Activated CD8-positive, alpha-beta T cell treated with anti-CD3 and anti-CD28 coated beads for 36 hours (primary cell): ENCODE measurements at regions not wholly inside any gene's neighbourhood (a gene's known extent, or its start where the extent isn't known, plus 50 kb on each side); places are given as distances from the start of the nearest gene placed in this dataset.

Source experiments
- ATAC-seq: fragments of 200-7000 bp; cut with Tn5 transposase; one replicate; pipeline ENCODE4 v1.10.0; 2021; ENCODE audit warnings: mild to moderate bottlenecking, moderate library complexity
- CTCF ChIA-PET: fragments of 350-600 bp; sonication (Branson Sonifier 250); formaldehyde crosslinking; loops from one replicate; lab custom pipeline; 2021; ENCODE audit warnings: antibody characterized with exemption; lab: Charles Lee
- POLR2A ChIA-PET: fragments of 350-600 bp; sonication (Branson Sonifier 250); formaldehyde crosslinking; loops from one replicate; lab custom pipeline; 2021; ENCODE audit warnings: antibody characterized with exemption; lab: Charles Lee
- DNase-seq: peaks from one replicate; pipeline ENCODE4 v3.0.0-alpha.2; 2020
- H3K27ac Mint-ChIP-seq: one replicate; pipeline ENCODE4 v1.8.0; 2021; ENCODE audit warnings: mild to moderate bottlenecking, mixed read lengths
- H3K27me3 Mint-ChIP-seq: one replicate; pipeline ENCODE4 v1.8.0; 2021; ENCODE audit warnings: mixed read lengths
- H3K36me3 Mint-ChIP-seq: one replicate; pipeline ENCODE4 v1.8.0; 2021; ENCODE audit warnings: low read depth, mixed read lengths
- H3K4me1 Mint-ChIP-seq: one replicate; pipeline ENCODE4 v1.8.0; 2021; ENCODE audit warnings: low read depth, mixed read lengths
- H3K4me3 Mint-ChIP-seq: one replicate; pipeline ENCODE4 v1.8.0; 2021; ENCODE audit warnings: mild to moderate bottlenecking, moderate library complexity, mixed read lengths
- H3K9me3 Mint-ChIP-seq: one replicate; pipeline ENCODE4 v1.8.0; 2021; ENCODE audit warnings: mixed read lengths
- intact Hi-C: fragments of 100-400 bp; cut with micrococcal nuclease; formaldehyde crosslinking; loops from one replicate; pipeline ENCODE4 v1.10.0; 2022
- TF ChIP-seq, protein P1 (sequence below): fragments of 200-600 bp; IDR thresholded peaks from one replicate; pipeline ENCODE4 v1.8.0; 2022; ENCODE audit warnings: antibody characterized with exemption, mild to moderate bottlenecking

DNA sequence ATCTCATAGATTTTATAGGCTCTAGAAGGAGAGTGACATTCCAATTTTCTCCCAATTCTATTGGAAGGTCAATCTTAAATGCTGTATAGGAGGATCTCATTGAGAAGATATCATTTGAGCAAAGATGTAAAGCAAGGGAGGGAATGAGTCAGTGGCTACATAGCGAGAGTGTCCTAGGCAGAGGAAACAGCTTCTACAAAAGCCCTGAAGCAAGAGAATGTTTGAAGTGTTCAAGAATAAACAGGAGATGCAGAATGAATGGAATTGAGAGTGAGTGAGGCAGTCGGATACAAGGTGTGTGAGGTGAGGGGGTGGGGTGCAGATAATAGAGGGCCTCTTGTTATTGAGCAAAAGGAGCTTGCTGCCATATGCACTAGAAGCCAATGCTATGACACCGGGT, 545.9 kb downstream of the IGSF11 start:
- Mint-ChIP-seq H3K27me3 (no peaks in the 10 kb centered on the region), H3K4me3 (no peak overlapping the region), H3K36me3 (no peaks in the 10 kb centered on the region), H3K4me1 (no peaks in the 10 kb centered on the region), H3K27ac (no peak overlapping the region), H3K9me3 (no peaks in the 10 kb centered on the region)
- TF ChIP-seq, protein P1, sequence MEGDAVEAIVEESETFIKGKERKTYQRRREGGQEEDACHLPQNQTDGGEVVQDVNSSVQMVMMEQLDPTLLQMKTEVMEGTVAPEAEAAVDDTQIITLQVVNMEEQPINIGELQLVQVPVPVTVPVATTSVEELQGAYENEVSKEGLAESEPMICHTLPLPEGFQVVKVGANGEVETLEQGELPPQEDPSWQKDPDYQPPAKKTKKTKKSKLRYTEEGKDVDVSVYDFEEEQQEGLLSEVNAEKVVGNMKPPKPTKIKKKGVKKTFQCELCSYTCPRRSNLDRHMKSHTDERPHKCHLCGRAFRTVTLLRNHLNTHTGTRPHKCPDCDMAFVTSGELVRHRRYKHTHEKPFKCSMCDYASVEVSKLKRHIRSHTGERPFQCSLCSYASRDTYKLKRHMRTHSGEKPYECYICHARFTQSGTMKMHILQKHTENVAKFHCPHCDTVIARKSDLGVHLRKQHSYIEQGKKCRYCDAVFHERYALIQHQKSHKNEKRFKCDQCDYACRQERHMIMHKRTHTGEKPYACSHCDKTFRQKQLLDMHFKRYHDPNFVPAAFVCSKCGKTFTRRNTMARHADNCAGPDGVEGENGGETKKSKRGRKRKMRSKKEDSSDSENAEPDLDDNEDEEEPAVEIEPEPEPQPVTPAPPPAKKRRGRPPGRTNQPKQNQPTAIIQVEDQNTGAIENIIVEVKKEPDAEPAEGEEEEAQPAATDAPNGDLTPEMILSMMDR, result no peak
- ChIA-PET POLR2A (no interaction called here), CTCF (no interaction called here)
- no peak for DNase-seq
- intact Hi-C loops, result no loop called here
- no peak for ATAC-seq

DNA sequence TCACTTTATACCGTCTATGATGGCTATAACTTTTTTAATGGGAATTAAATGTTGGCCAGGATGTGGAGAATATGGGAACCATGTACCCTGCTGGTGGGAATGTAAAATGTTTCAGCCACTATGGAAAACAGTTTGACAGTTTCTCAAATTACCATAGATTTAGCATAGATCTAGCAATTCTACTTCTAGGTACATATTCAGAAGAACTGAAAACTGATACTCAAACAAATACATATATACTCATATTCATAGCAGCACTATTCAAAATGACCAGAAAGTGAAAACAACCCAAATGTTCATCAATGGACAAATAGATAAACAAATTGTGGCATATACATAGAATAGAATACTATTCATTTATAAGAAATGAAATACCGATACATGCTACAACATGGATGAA, 539.4 kb downstream of the IGSF11 start:
- POLR2A ChIA-PET, result no interaction called here

GRCh38 chr3:118497274-118497673, 537.4 kb downstream of the IGSF11 start:
- no peak overlapping the region for H3K27ac Mint-ChIP-seq
- TF ChIP-seq, protein P1, result no peak
- ChIA-PET POLR2A (no interaction called here), CTCF (no interaction called here)
- H3K4me1 Mint-ChIP-seq, result no peaks in the 10 kb centered on the region
- intact Hi-C loops, result no loop called here
- H3K4me3 Mint-ChIP-seq, result no peak overlapping the region
- ATAC-seq (no peak), DNase-seq (no peak)
- no peaks in the 10 kb centered on the region for H3K36me3 Mint-ChIP-seq
- peaks cover 1% of the 10 kb centered on the region for H3K9me3 Mint-ChIP-seq
- H3K27me3 Mint-ChIP-seq, result no peaks in the 10 kb centered on the region

More for the DNA sequence above, 539.4 kb downstream of the IGSF11 start:
- ATAC-seq (no peak), DNase-seq (no peak)
- Mint-ChIP-seq H3K27ac (no peak overlapping the region), H3K4me1 (no peaks in the 10 kb centered on the region), H3K4me3 (no peak overlapping the region), H3K36me3 (no peaks in the 10 kb centered on the region), H3K27me3 (no peaks in the 10 kb centered on the region), H3K9me3 (peaks cover 1% of the 10 kb centered on the region)
- intact Hi-C loops, result no loop called here
- CTCF ChIA-PET, result no interaction called here
- TF ChIP-seq, protein P1, result no peak

GRCh38 chr3:118501152-118501551, 533.5 kb downstream of the IGSF11 start:
- ATAC-seq (no peak), DNase-seq (no peak)
- H3K27me3 Mint-ChIP-seq, result no peaks in the 10 kb centered on the region
- H3K36me3 Mint-ChIP-seq, result no peaks in the 10 kb centered on the region
- CTCF ChIA-PET, result no interaction called here
- H3K9me3 Mint-ChIP-seq, result no peaks in the 10 kb centered on the region
- TF ChIP-seq, protein P1, result no peak
- intact Hi-C loops, result no loop called here
- H3K4me3 Mint-ChIP-seq, result no peak overlapping the region
- H3K4me1 Mint-ChIP-seq, result no peaks in the 10 kb centered on the region
- POLR2A ChIA-PET, result no interaction called here
- H3K27ac Mint-ChIP-seq, result no peak overlapping the region

- no peak overlapping the region for H3K27ac Mint-ChIP-seq
- no peaks in the 10 kb centered on the region for H3K36me3 Mint-ChIP-seq
- no peaks in the 10 kb centered on the region for H3K4me1 Mint-ChIP-seq
- H3K9me3 Mint-ChIP-seq, result no peaks in the 10 kb centered on the region
- no peak overlapping the region for H3K4me3 Mint-ChIP-seq
- no peak for ATAC-seq
- intact Hi-C loops, result no loop called here
- CTCF ChIA-PET, result no interaction called here
- TF ChIP-seq, protein P1, result no peak
- DNase-seq, result no peak
- POLR2A ChIA-PET, result no interaction called here
- H3K27me3 Mint-ChIP-seq, result no peaks in the 10 kb centered on the region
These were observed 529.7 kb downstream of the IGSF11 start for GRCh38 chr3:118504906-118505305.
